HG02981 (cell line): ENCODE measurements at regions not wholly inside any gene's neighbourhood (a gene's known extent, or its start where the extent isn't known, plus 50 kb on each side); places are given as distances from the start of the nearest gene placed in this dataset.

Experiments used
- ATAC-seq: cut with Tn5 transposase; IDR thresholded peaks from one replicate; pipeline ENCODE4 v1.9.1; 2021; ENCODE audit warnings: mild to moderate bottlenecking, moderate library complexity; ENCODE audit not compliant: unreplicated experiment

- ATAC-seq = no peak
Observed at GRCh38 chr13:72127031-72127430, 260.0 kb upstream of the DACH1 start.

- no peak for ATAC-seq
Observed at GRCh38 chr13:72126424-72126823, 259.4 kb upstream of the DACH1 start.

- no peak for ATAC-seq
Observed at GRCh38 chr13:72125561-72125960, 258.6 kb upstream of the DACH1 start.

- ATAC-seq = no peak
Observed at GRCh38 chr13:72122661-72123255, 255.8 kb upstream of the DACH1 start.

GRCh38 chr13:72121466-72121865, 254.5 kb upstream of the DACH1 start:
- ATAC-seq = no peak

- no peak for ATAC-seq
Observed at GRCh38 chr13:72120632-72121031, 253.6 kb upstream of the DACH1 start.

DNA sequence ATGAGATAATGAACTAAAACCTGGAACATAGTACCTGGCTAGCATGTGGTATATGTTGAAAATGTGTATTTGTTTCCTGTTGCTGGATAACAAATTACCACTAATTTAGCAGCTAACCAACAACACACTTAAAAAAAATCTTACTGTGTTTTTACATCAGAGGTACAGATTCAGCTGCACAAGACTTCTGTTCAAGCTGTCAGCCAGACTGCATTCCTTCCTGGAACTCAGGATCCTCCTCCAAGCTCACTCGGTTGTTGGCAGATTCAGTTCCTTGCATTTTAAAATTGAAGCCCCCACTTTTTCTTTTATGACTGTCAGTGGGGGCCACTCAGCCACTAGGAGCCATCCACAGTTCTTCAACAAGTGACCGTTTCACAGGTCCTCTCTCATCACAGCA, 246.9 kb upstream of the DACH1 start:
- ATAC-seq = no peak

DNA sequence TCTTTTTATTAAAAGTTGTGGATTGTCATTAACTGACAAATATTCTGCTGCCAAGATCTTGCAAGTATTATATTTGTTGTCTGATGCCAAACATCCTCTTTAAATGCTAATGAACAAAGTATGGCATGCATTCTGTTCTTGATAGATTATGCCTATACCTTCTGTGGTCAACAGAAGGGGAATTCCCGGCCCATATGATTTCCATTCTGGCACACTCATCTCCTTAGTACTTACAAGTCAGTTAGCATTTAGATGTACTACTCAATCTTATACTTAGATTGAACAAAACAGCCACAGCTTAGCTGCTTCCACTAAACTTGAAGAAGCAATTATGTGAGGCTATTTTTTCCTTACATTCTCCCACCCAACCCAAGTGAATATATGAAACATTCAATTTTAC, 246.1 kb upstream of the DACH1 start:
- no peak for ATAC-seq

DNA sequence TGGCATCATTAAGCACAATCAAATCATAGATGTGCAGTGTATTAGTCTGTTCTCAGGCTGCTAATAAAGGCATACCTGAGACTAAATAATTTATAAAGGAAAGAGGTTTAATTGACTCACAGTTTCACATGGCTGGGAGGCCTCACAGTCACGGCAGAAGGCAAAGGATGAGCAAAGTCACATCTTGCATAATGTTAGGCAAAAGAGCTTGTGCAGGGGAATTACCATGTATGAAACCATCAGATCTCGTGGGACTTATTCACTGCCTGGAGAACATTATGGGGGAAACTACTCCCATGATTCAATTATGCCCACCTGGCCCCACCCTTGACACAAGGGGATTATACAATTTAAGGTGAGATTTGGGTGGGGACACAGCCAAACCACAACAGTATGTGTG, 245.2 kb upstream of the DACH1 start:
- no peak for ATAC-seq

DNA sequence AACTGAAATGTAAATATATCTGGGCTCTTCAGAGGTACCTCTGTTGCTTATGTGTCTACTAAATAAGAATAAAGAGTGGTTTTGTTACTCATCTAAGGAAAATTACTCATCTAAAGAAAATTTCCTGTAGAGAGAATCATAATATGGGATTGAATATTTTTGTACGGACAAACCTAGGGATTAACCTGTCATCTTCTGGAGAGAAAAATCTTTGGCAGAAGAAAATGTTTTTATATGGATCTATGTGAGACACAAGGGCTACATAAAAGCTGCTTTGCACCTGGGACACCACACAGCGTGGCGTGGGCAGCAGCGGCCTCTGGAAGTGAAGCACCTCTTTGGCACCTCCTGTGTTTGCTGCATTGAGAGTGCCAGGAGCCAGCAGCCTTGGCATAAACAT, 242.9 kb upstream of the DACH1 start:
- no peak for ATAC-seq

DNA sequence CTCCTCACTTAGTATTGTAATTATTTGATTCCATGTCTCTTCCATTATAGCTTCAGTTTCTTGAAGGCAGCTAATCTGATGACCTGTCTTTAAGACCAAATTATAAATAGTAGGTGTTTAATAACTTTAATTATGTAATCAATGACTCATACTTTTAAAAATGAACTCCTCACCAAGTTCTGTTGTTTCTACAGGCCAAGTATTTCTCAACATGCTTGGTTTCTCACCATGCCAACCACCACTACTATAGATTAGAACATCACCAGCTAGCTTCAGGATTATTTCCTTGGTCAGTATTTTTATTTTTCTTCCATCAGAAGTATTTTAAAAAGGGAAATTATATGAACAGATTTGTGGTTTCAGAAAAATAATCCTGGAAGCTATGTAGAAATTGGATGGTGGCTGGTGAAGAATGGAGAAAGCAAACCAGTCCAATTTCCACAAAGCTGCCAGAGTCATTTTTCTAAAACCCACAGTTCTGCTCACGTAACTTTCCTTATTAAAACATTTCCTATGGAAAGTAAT, 237.7 kb upstream of the DACH1 start:
- no peak for ATAC-seq

DNA sequence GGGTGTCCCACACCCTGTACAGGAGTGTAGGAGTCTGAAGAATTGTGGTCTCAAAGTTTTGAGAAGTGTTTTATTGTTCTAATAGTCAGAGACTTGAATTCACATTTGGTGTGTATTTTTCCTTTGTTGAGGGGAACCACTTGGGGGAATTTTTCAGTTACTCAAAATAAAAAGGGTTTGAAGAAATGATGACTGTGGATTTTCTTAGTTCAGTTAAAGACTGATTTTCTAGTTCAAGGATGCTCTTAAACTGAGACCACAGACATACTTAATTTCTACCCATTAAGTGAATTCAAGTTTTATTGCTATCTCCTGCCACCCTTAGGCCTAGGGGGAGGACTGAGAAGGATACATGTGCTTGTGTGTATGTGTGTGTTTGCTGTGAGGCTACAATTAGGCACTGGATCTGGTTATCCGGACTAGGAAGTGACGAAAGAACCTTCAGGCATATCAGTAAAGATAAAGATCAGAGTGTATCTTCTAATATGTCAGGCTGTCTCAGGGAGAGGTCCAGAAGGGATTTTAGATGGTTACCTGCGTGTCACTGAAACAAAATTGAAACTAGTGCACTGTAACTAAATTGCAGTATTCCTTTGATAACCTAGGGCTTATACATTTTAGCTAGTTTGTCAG, 234.9 kb upstream of the DACH1 start:
- ATAC-seq = no peak

- no peak for ATAC-seq
Observed at GRCh38 chr13:72100339-72100738, 233.3 kb upstream of the DACH1 start.

- no peak for ATAC-seq
Observed at GRCh38 chr13:72097568-72097967, 230.6 kb upstream of the DACH1 start.

- no peak for ATAC-seq
Observed at GRCh38 chr13:72093262-72093661, 226.3 kb upstream of the DACH1 start.

- ATAC-seq = no peak
Observed at GRCh38 chr13:72074663-72075062, 207.7 kb upstream of the DACH1 start.

DNA sequence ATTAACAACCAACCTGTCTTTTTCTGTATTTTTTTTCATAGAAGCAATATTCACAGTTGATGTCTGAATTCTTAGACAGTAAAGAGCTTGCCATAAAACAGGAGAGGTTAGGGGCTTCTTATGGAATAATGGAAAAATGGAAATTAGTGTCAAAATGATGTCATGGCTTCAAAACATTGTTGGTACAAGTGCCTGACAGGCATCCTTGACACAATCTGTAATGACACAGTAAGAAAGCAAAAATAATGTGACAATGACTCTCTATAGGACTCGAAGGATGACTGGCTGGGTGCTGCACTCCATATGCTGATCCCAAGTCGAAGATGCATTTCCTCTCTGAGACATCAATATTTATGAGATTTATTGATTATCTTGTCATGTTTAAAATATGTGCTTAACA, 205.3 kb upstream of the DACH1 start:
- ATAC-seq = no peak

DNA sequence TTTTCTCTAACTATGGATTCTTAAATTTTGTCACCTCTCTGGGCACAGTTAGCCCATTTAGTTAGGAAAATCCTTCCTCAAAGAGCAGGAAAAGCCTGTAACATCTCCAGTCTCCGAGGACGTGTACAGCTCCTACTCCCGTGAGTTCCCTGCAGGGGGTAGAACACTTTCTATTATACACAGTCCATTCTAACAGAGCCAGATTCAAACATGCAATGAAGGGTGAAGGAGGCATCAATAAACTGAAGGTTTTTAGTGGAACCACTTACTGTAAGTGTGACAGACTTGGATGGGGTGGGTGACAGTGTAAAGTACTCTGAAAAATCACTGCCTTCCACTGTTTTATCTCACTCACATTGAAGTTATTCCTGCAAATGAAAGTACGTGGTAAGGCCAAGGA, 204.7 kb upstream of the DACH1 start:
- no peak for ATAC-seq

DNA sequence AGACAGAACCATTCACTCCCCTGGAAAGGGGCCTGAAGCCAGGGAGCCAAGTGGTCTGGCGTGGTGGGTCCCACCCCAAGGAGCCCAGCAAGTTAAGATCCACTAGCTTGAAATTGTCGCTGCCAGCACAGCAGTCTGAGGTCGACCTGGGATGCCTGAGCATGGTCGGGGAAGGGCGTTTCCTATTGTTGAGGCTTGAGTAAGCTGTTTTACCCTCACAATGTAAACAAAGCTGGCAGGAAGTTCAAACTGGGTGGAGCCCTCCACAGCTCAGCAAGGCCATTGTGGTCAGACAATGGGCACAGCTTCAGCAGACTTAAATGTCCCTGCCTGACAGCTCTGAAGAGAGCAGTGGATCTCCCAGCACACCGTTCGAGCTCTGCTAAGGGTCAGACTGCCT, 195.6 kb upstream of the DACH1 start:
- ATAC-seq = no peak

DNA sequence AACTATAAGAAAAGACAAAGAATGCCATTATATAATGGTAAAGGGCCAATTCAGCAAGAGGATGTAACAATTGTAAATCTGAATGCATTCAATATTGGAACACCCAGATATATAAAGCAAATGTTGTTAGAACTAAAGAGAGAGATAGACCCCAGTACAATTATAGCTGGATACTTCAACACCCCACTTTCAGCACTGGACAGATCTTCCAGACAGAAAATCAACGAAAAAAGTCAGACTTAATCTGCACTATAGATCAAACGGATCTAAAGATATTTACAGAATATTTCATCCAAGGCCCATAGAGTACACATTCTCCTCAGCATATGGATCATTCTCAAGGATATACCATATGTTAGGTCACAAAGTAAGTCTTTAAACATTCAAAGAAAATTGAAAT, 194.6 kb upstream of the DACH1 start:
- ATAC-seq = no peak

DNA sequence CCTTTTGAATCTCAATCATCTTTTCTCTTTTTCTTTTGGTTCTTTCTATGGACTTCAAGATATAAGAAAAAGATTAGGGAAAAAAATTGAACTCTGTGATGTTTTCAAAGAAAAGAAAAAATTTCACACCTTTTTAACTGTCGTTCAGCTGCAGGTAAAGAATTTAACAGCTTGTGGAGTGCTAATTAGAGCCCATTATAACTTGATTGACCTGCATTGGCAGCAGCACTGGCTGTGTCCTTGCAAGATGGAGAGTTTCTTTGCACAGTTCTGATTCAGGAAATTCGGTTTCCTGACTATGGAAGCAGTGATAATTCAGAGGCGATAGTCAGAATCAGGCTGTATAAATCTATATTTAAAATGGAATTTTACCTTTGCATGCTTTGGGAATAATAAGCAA, 183.2 kb upstream of the DACH1 start:
- ATAC-seq = no peak

DNA sequence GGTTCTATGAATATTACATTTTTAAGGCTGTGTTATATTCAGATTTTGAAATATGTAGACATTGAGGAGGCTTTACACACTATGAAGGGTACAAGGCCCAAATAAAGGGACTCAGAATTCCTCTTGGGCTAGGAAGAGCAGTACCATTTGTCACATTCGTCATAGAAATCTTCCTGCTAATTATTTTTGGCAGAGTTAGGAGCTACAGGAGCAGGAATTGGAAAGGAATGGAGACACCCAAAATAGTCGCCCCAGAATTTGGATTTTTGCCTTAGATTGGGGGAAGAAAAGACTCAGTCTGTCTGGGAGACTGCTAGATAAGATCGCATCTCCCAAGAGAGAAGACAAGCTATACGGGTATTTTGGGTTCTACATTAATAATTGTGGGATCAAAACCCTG, 176.4 kb upstream of the DACH1 start:
- ATAC-seq = no peak

- ATAC-seq = no peak
Observed at GRCh38 chr13:72041165-72041564, 174.2 kb upstream of the DACH1 start.
